Thyroid gland (tissue), 4 donors: ENCODE measurements at regions not wholly inside any gene's neighbourhood (a gene's known extent, or its start where the extent isn't known, plus 50 kb on each side); places are given as distances from the start of the nearest gene placed in this dataset.

Source experiments
- DNase-seq, 2 donors: peaks; one replicate each; pipeline ENCODE4 v3.0.0-alpha.2; 2019
- H3K27ac ChIP-seq, 3 donors: fragments of 200-600 bp; sonication (generic); 1 replicate in 2 of 3; 2 replicates in 1 of 3; pipeline ENCODE4 v1.5.1; 2016 to 2019; ENCODE audit warnings: mild to moderate bottlenecking in 1 of 3, moderate library complexity in 1 of 3
- H3K27me3 ChIP-seq: fragments of 200-600 bp; sonication (generic); one replicate; pipeline ENCODE4 v1.5.1; 2019
- H3K36me3 ChIP-seq, 2 donors: fragments of 200-600 bp; sonication (generic); one replicate each; pipeline ENCODE4 v1.5.1; 2016 to 2019
- H3K4me1 ChIP-seq, 2 donors: fragments of 200-600 bp; sonication (generic); one replicate each; pipeline ENCODE4 v1.5.1; 2017 to 2019
- H3K4me3 ChIP-seq, 3 donors: fragments of 200-600 bp; sonication (generic); replicated peaks in 1 of 3; 1 replicate in 2 of 3; 2 replicates in 1 of 3; pipeline ENCODE4 v1.5.1; 2016; ENCODE audit warnings: mild to moderate bottlenecking in 1 of 3
- H3K9me3 ChIP-seq: fragments of 200-600 bp; sonication (generic); one replicate; pipeline ENCODE4 v1.5.1; 2017
- CTCF ChIP-seq, 6 experiments: fragments of 200-600 bp in 3 of 6; fragments of 450-650 bp in 3 of 6; sonication (generic) in 3 of 6; IDR thresholded peaks; one replicate each; pipeline ENCODE4 v1.5.1; 2016 to 2019; ENCODE audit warnings: antibody characterized with exemption in 6 of 6, mild to moderate bottlenecking in 2 of 6, inconsistent platforms in 1 of 6, moderate library complexity in 1 of 6
- POLR2A ChIP-seq, 2 donors: fragments of 450-650 bp; IDR thresholded peaks; one replicate each; pipeline ENCODE4 v1.6.1; 2017; ENCODE audit warnings: antibody characterized with exemption in 2 of 2, mild to moderate bottlenecking in 2 of 2, moderate library complexity in 1 of 2
- WGBS, 2 donors: methylation state at CpG; one replicate each; pipeline ENCODE4 v1.1.5; 2017; 5-methylcytosine and 5-hydroxymethylcytosine counted together
- intact Hi-C: fragments of 100-400 bp; cut with DNase I; formaldehyde crosslinking; loops from one replicate; pipeline ENCODE4 v1.15.1; 2023

- H3K4me3 ChIP-seq: no peak overlapping the region
- no peaks in the 10 kb centered on the region for H3K4me1 ChIP-seq
- H3K9me3 ChIP-seq: no peaks in the 10 kb centered on the region
- no peaks in the 10 kb centered on the region for H3K36me3 ChIP-seq
- no peak for TF ChIP-seq CTCF (IDR thresholded peaks at IDR 0.05)
- TF ChIP-seq POLR2A (IDR thresholded peaks at IDR 0.05): no peak
- 79 to 81% methylated on average over 3 of the region's 3 CpGs for WGBS, 2 donors
- no peak overlapping the region for H3K27ac ChIP-seq
- intact Hi-C loops: no loop called here
- H3K27me3 ChIP-seq: no peaks in the 10 kb centered on the region
- DNase-seq: no peak
Measured at GRCh38 chr7:9863545-9863944, 1110.1 kb upstream of the PHF14 start.

GRCh38 chr7:9869151-9869550 lies 1104.5 kb upstream of the PHF14 start:
- no peak overlapping the region for H3K4me3 ChIP-seq
- H3K9me3 ChIP-seq: no peaks in the 10 kb centered on the region
- intact Hi-C loops: no loop called here
- H3K27me3 ChIP-seq: no peaks in the 10 kb centered on the region
- H3K36me3 ChIP-seq: no peaks in the 10 kb centered on the region
- TF ChIP-seq POLR2A (IDR thresholded peaks at IDR 0.05) (no peak), CTCF (IDR thresholded peaks at IDR 0.05) (no peak)
- WGBS, 2 donors: 60 to 83% methylated on average over 1 of the region's 1 CpG
- no peaks in the 10 kb centered on the region for H3K4me1 ChIP-seq
- no peak overlapping the region for H3K27ac ChIP-seq
- DNase-seq: no peak

- no peaks in the 10 kb centered on the region for H3K36me3 ChIP-seq
- H3K27ac ChIP-seq: no peak overlapping the region
- intact Hi-C loops: no loop called here
- 89 to 91% methylated on average over 2 of the region's 2 CpGs for WGBS, 2 donors
- H3K27me3 ChIP-seq: no peaks in the 10 kb centered on the region
- no peak for DNase-seq
- H3K9me3 ChIP-seq: no peaks in the 10 kb centered on the region
- no peaks in the 10 kb centered on the region for H3K4me1 ChIP-seq
- no peak for TF ChIP-seq POLR2A (IDR thresholded peaks at IDR 0.05)
- no peak for TF ChIP-seq CTCF (IDR thresholded peaks at IDR 0.05)
- H3K4me3 ChIP-seq: no peak overlapping the region
Measured at GRCh38 chr7:9869566-9869965, 1104.1 kb upstream of the PHF14 start.

- 86 to 91% methylated on average over 4 of the region's 4 CpGs for WGBS, 2 donors
- intact Hi-C loops: no loop called here
- no peak for DNase-seq
- no peaks in the 10 kb centered on the region for H3K9me3 ChIP-seq
- H3K36me3 ChIP-seq: no peaks in the 10 kb centered on the region
- no peaks in the 10 kb centered on the region for H3K4me1 ChIP-seq
- TF ChIP-seq POLR2A (IDR thresholded peaks at IDR 0.05): no peak
- TF ChIP-seq CTCF (IDR thresholded peaks at IDR 0.05): no peak
- no peaks in the 10 kb centered on the region for H3K27me3 ChIP-seq
- H3K4me3 ChIP-seq: no peak overlapping the region
- H3K27ac ChIP-seq: no peak overlapping the region
Measured at GRCh38 chr7:9870674-9871073, 1103.0 kb upstream of the PHF14 start.

GRCh38 chr7:9874182-9874581 lies 1099.5 kb upstream of the PHF14 start:
- intact Hi-C loops: no loop called here
- TF ChIP-seq POLR2A (IDR thresholded peaks at IDR 0.05) (no peak), CTCF (IDR thresholded peaks at IDR 0.05) (no peak)
- 96 to 100% methylated on average over 1 of the region's 1 CpG for WGBS, 2 donors
- Histone ChIP-seq H3K4me3 (no peak overlapping the region), H3K27ac (no peak overlapping the region), H3K9me3 (no peaks in the 10 kb centered on the region), H3K4me1 (no peaks in the 10 kb centered on the region), H3K27me3 (no peaks in the 10 kb centered on the region), H3K36me3 (no peaks in the 10 kb centered on the region)
- DNase-seq: no peak
